Keratinocyte (primary cell): ENCODE measurements at regions not wholly inside any gene's neighbourhood (a gene's known extent, or its start where the extent isn't known, plus 50 kb on each side); places are given as distances from the start of the nearest gene placed in this dataset.

Source experiments
- DNase-seq: peaks from one replicate; pipeline ENCODE4 v3.0.0-alpha.2; 2011; ENCODE audit warnings: low read depth, missing footprints, low spot score
- FAIRE-seq: peaks from 2 replicates; lab custom pipeline; 2011; peaks lifted over from hg19 to GRCh38; lab: Jason Lieb, UNC
- H2AFZ ChIP-seq: 2 replicates; pipeline ENCODE4 v1.6.0; 2012; ENCODE audit warnings: low read length, control low read depth, inconsistent platforms; ENCODE audit not compliant: control insufficient read depth
- H3K27ac ChIP-seq: 2 replicates; pipeline ENCODE4 v1.5.1; 2011; ENCODE audit warnings: low read length; ENCODE audit not compliant: control insufficient read depth, insufficient read depth
- H3K27me3 ChIP-seq: 3 replicates; pipeline ENCODE4 v1.6.0; 2011; ENCODE audit warnings: low read length; ENCODE audit not compliant: control insufficient read depth, insufficient read depth; ENCODE audit errors: extremely low read depth
- H3K36me3 ChIP-seq, 2 experiments: 2 replicates in 1 of 2; 3 replicates in 1 of 2; pipeline ENCODE4 v1.5.1; 2011; ENCODE audit warnings: low read length in 2 of 2, mild to moderate bottlenecking in 1 of 2; ENCODE audit not compliant: control insufficient read depth in 2 of 2, insufficient read depth in 2 of 2; ENCODE audit errors: extremely low read depth in 1 of 2
- H3K4me1 ChIP-seq: 3 replicates; pipeline ENCODE4 v1.5.1; 2011; ENCODE audit warnings: low read length; ENCODE audit not compliant: control insufficient read depth, insufficient read depth; ENCODE audit errors: extremely low read depth
- H3K4me2 ChIP-seq: 3 replicates; pipeline ENCODE4 v1.6.0; 2011; ENCODE audit warnings: low read depth, low read length; ENCODE audit not compliant: control insufficient read depth, insufficient read depth; ENCODE audit errors: extremely low read depth
- H3K4me3 ChIP-seq, 3 experiments: fragments of 200-600 bp in 1 of 3; sonication (generic) in 1 of 3; 2 replicates in 2 of 3; 3 replicates in 1 of 3; pipeline ENCODE4 v1.5.1; 2011 to 2016; ENCODE audit warnings: low read length in 3 of 3, mild to moderate bottlenecking in 3 of 3, control low read depth in 2 of 3, inconsistent platforms in 1 of 3, low read depth in 1 of 3, mixed read lengths in 1 of 3, mixed run types in 1 of 3, moderate library complexity in 1 of 3; ENCODE audit not compliant: control insufficient read depth in 2 of 3, insufficient read depth in 2 of 3; ENCODE audit errors: extremely low read depth in 1 of 3
- H3K79me2 ChIP-seq: 2 replicates; pipeline ENCODE4 v1.6.0; 2012; ENCODE audit warnings: low read length; ENCODE audit not compliant: control insufficient read depth, insufficient read depth
- H3K9ac ChIP-seq: 3 replicates; pipeline ENCODE4 v1.6.0; 2011; ENCODE audit warnings: low read length; ENCODE audit not compliant: control insufficient read depth, insufficient read depth; ENCODE audit errors: extremely low read depth
- H3K9me1 ChIP-seq: 3 replicates; pipeline ENCODE4 v1.6.0; 2011; ENCODE audit warnings: low read length; ENCODE audit not compliant: control insufficient read depth, insufficient read depth; ENCODE audit errors: extremely low read depth
- H3K9me3 ChIP-seq: 2 replicates; pipeline ENCODE4 v1.5.1; 2012; ENCODE audit warnings: low read depth, low read length; ENCODE audit not compliant: control insufficient read depth
- H4K20me1 ChIP-seq: 3 replicates; pipeline ENCODE4 v1.6.0; 2011; ENCODE audit warnings: low read length; ENCODE audit not compliant: control insufficient read depth, insufficient read depth; ENCODE audit errors: extremely low read depth
- CTCF ChIP-seq, 3 experiments: IDR thresholded peaks in 1 of 3; conservative IDR thresholded peaks in 1 of 3; optimal IDR thresholded peaks in 1 of 3; 2 replicates in 2 of 3; 3 replicates in 1 of 3; pipeline versions ENCODE3 to v1.5.1; 2011; ENCODE audit warnings: low read length in 3 of 3, mild to moderate bottlenecking in 3 of 3, moderate library complexity in 2 of 3, control low read depth in 1 of 3, inconsistent platforms in 1 of 3; ENCODE audit not compliant: insufficient read depth in 2 of 3; ENCODE audit errors: extremely low read depth in 1 of 3
- EZH2 ChIP-seq: IDR thresholded peaks from one replicate; pipeline ENCODE4 v1.6.1; 2012; ENCODE audit warnings: inconsistent platforms, mild to moderate bottlenecking, low read length, moderate library complexity
- dilution Hi-C: fragments of 300-500 bp; cut with MboI; formaldehyde crosslinking; loops from one replicate; pipeline ENCODE4 v1.7.0; 2020; ENCODE audit warnings: low sequenced_read_pairs; ENCODE audit not compliant: extremely low pct_ligation_motif_present

GRCh38 chr21:41664881-41665765 lies 101.7 kb downstream of the RIPK4 start:
- no peak overlapping the region for H3K4me3 ChIP-seq
- peak overlapping the region; percentile 58 for H3K9ac ChIP-seq

GRCh38 chr21:41663805-41664788 lies 102.8 kb downstream of the RIPK4 start:
- DNase-seq (no peak), FAIRE-seq (peak; percentile 86)
- H3K27me3 ChIP-seq, result no peaks in the 10 kb centered on the region
- no peaks in the 10 kb centered on the region for H3K9me3 ChIP-seq
- H3K36me3 ChIP-seq, result no peaks in the 10 kb centered on the region
- no peaks in the 10 kb centered on the region for H3K9me1 ChIP-seq
- H3K79me2 ChIP-seq, result no peaks in the 10 kb centered on the region
- TF ChIP-seq CTCF (optimal IDR thresholded peaks at IDR 0.05 in 1 of 3, IDR thresholded peaks at IDR 0.05 in 1 of 3, conservative IDR thresholded peaks at IDR 0.05 in 1 of 3; ENCODE audit: extremely low read depth in 1 of 3, insufficient read depth in 2 of 3, low read length in 3 of 3), result no peak
- peaks cover 37% of the 10 kb centered on the region for H3K4me1 ChIP-seq
- peak overlapping the region; percentile 58 for H3K9ac ChIP-seq
- no peaks in the 10 kb centered on the region for H4K20me1 ChIP-seq
- peak overlapping the region; percentile 59 for H2AFZ ChIP-seq
- H3K4me3 ChIP-seq, result no peak overlapping the region
- H3K4me2 ChIP-seq, result peak overlapping the region; percentile 67
- H3K27ac ChIP-seq, result peak overlapping the region; percentile 42
- dilution Hi-C loops, result no loop called here

More at GRCh38 chr21:41664881-41665765, 101.7 kb downstream of the RIPK4 start:
- H3K9me1 ChIP-seq, result no peaks in the 10 kb centered on the region
- H3K4me1 ChIP-seq, result peaks cover 42% of the 10 kb centered on the region
- FAIRE-seq (peak; percentile 71), DNase-seq (no peak)
- dilution Hi-C loops, result no loop called here
- H2AFZ ChIP-seq, result peak overlapping the region; percentile 72
- no peaks in the 10 kb centered on the region for H3K36me3 ChIP-seq
- H3K4me2 ChIP-seq, result peak overlapping the region; percentile 67
- peak overlapping the region; percentile 42 for H3K27ac ChIP-seq
- TF ChIP-seq CTCF (optimal IDR thresholded peaks at IDR 0.05 in 1 of 3, IDR thresholded peaks at IDR 0.05 in 1 of 3, conservative IDR thresholded peaks at IDR 0.05 in 1 of 3; ENCODE audit: extremely low read depth in 1 of 3, insufficient read depth in 2 of 3, low read length in 3 of 3) (no peak), EZH2 (no peak)
- no peaks in the 10 kb centered on the region for H4K20me1 ChIP-seq
- H3K9me3 ChIP-seq, result no peaks in the 10 kb centered on the region
- H3K27me3 ChIP-seq, result no peaks in the 10 kb centered on the region
- no peaks in the 10 kb centered on the region for H3K79me2 ChIP-seq
